C4-2B (cell line): ENCODE measurements at regions not wholly inside any gene's neighbourhood (a gene's known extent, or its start where the extent isn't known, plus 50 kb on each side); places are given as distances from the start of the nearest gene placed in this dataset.

Source experiments
- CTCF ChIP-seq: fragments of 450-650 bp; conservative IDR thresholded peaks from 2 replicates; pipeline ENCODE4 v1.5.1; 2017; ENCODE audit warnings: mild to moderate bottlenecking
- ZFX ChIP-seq: fragments of 450-650 bp; IDR thresholded peaks from 2 replicates; pipeline ENCODE4 v1.6.1; 2017

DNA sequence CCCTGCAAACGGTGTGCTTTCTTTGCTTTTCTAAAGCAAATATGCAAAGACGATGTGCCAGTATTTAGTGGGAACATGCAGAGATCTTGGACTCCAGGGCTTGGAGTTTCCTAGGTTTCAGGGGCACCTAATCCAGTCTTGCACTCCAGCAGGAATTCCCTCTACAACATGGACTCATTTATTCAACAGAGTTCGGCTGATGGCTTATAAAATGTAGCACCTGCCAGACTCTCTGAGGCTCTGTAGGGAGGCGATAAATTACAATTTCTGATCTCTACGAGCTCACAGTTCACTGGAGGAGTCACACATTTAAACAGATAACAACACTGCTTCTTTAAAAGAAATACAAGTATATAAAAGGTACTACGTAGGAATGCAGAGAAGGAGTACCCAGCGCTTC is 143.7 kb downstream of the FGF9 start:
- TF ChIP-seq CTCF (no peak), ZFX (no peak)
